ENCODE measurements at regions not wholly inside any gene's neighbourhood (a gene's known extent, or its start where the extent isn't known, plus 50 kb on each side); places are given as distances from the start of the nearest gene placed in this dataset.

DNA sequence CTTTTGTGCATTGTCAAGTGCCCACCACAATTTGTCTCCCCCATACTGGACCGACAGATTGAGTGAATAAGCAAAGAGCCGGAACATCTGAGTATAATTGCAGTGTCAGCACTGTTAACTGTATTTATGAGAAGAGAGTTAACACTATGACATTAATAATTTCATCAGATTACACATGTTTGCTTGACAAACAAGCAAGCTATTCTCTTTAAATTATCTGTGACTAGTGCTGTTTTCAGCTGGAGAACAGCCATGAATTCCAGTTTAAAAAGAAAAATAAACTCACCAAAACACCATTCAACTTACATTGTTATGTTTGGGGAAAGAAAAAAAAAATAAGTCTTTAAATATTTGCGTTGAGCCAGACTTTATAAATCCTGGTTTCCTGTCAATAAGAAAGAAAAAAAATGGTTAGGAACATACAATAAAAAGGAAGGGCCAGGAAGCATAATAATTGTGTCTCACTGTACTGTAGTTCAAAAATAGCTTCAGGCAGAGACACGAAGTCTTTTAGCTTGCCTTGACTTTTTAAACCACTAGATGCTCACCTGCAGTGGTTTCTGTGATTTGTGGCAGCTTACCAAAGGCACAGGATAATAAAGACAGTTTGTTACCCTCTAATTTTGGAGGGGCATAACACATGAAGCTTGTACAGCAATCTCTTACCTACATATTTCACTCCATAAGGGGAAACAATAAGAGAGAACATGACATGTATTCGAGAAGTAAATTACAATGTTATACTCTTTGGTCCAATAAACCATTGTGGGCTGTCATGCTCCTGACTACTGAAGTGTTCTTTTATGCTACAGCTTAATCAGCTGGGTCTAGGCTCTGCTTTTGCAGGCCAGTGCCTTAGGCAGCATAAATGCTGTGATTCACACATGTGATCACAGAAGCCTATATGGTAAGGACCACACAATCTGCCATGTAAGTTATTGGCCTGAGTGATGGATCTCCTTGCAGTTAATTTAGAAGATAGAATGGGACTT lies 302.0 kb upstream of the ADGRL2 start:
- H3K9me3 Mint-ChIP-seq, result no peaks in the 10 kb centered on the region
- H3K36me3 Mint-ChIP-seq, result peaks cover 2% of the 10 kb centered on the region
- H3K27ac Mint-ChIP-seq, result no peak overlapping the region
- H3K27me3 Mint-ChIP-seq, result no peaks in the 10 kb centered on the region
- peaks cover 0 to 4% (median 3%) of the 10 kb centered on the region in 3 donors for H3K4me1 Mint-ChIP-seq
- H3K4me3 Mint-ChIP-seq, result no peak overlapping the region

- no peaks in the 10 kb centered on the region for H3K27me3 Mint-ChIP-seq
- H3K36me3 Mint-ChIP-seq, result peaks cover 2% of the 10 kb centered on the region
- no peak overlapping the region for H3K4me3 Mint-ChIP-seq
- no peaks in the 10 kb centered on the region for H3K9me3 Mint-ChIP-seq
- peaks cover 0 to 4% (median 4%) of the 10 kb centered on the region in 3 donors for H3K4me1 Mint-ChIP-seq
- no peak overlapping the region for H3K27ac Mint-ChIP-seq
Observed at GRCh38 chr1:81496349-81496748, 304.4 kb upstream of the ADGRL2 start.

- Mint-ChIP-seq H3K4me3 (no peak overlapping the region), H3K36me3 (peaks cover 2% of the 10 kb centered on the region), H3K9me3 (peaks cover 0 to 9% (median 4%) of the 10 kb centered on the region in 3 donors), H3K4me1 (peaks cover 0 to 4% (median 4%) of the 10 kb centered on the region in 3 donors), H3K27ac (no peak overlapping the region), H3K27me3 (no peaks in the 10 kb centered on the region)
Observed at GRCh38 chr1:81493102-81493869, 307.4 kb upstream of the ADGRL2 start.

GRCh38 chr1:81492628-81493027 lies 308.1 kb upstream of the ADGRL2 start:
- no peaks in the 10 kb centered on the region for H3K27me3 Mint-ChIP-seq
- H3K4me3 Mint-ChIP-seq, result no peak overlapping the region
- H3K4me1 Mint-ChIP-seq, result peaks cover 0 to 4% (median 4%) of the 10 kb centered on the region in 3 donors
- H3K9me3 Mint-ChIP-seq, result peaks cover 0 to 9% (median 8%) of the 10 kb centered on the region in 3 donors
- H3K36me3 Mint-ChIP-seq, result peaks cover 2% of the 10 kb centered on the region
- no peak overlapping the region for H3K27ac Mint-ChIP-seq

DNA sequence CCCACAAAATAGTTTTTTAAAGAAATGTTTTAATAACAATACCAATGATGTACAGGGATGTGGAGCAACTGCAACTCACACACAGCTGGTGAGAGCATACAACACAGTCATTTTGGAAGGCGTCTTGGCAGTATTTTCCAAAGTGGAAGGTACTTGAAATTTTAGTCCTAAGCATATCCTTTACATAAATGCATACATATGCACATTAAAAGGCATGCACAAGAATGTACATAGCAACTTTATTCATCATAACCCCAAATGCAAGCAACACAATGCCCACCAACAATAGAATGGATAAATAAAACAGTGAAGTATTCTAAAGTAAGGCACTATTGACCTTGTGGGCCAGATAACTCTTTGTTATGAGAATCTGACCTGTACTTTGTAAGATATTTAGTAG lies 310.1 kb upstream of the ADGRL2 start:
- Mint-ChIP-seq H3K4me3 (no peak overlapping the region), H3K9me3 (peaks cover 0 to 9% (median 8%) of the 10 kb centered on the region in 3 donors), H3K36me3 (peaks cover 2% of the 10 kb centered on the region), H3K4me1 (peaks cover 0 to 4% (median 3%) of the 10 kb centered on the region in 3 donors), H3K27me3 (no peaks in the 10 kb centered on the region), H3K27ac (no peak overlapping the region)

DNA sequence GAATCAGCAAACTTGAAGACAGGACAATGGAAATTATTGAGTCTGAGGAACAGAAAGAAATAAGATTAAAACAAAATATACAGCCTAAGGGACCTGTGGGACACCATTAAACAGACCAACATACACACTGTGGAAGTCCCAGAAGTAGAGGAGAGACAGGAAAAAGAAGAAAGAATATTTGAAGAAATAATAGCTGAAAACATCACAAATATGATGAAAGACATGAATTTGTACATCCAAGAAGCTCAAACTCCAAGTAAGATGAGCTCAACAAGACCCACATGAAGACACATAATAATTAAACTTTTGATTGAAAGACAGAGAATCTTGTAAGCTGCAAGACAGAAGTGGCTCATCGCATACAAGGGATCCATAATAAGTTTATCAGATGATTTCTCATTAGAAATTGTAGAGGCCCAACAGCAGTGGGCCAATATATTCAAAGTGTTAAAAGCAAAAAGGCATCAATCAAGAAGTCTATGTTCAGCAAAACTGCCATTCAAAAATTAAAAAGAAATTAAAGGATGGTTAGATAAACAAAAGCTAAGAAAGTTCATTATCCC lies 311.3 kb upstream of the ADGRL2 start:
- H3K4me1 Mint-ChIP-seq, result peaks cover 0 to 3% (median under 1%) of the 10 kb centered on the region in 3 donors
- no peaks in the 10 kb centered on the region for H3K27me3 Mint-ChIP-seq
- peaks cover 0 to 9% (median 8%) of the 10 kb centered on the region in 3 donors for H3K9me3 Mint-ChIP-seq
- H3K27ac Mint-ChIP-seq, result no peak overlapping the region
- H3K4me3 Mint-ChIP-seq, result no peak overlapping the region
- H3K36me3 Mint-ChIP-seq, result no peaks in the 10 kb centered on the region

DNA sequence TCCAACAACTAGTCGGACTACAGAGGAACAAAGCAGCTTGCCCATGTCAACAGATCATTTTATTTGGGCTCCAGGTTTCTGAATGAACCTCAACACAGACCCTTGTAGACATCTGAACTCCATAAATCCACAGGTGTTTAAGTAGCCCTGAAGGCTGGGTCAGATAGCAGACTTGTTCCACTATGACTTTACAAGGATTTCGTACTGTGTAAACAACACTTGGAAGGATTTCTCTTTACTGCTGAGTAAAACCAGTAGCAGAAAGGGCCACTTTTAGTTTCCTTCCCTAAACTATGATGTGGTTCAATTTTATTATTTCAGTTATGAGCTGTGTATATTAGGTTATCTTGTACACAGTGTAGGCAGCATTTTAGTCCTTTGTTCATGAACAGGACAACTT lies 316.4 kb upstream of the ADGRL2 start:
- no peaks in the 10 kb centered on the region for H3K36me3 Mint-ChIP-seq
- no peak overlapping the region for H3K27ac Mint-ChIP-seq
- no peaks in the 10 kb centered on the region for H3K4me1 Mint-ChIP-seq
- no peaks in the 10 kb centered on the region for H3K27me3 Mint-ChIP-seq
- H3K4me3 Mint-ChIP-seq, result no peak overlapping the region
- H3K9me3 Mint-ChIP-seq, result peaks cover 0 to 8% (median 4%) of the 10 kb centered on the region in 3 donors

GRCh38 chr1:81478219-81478618 lies 322.5 kb upstream of the ADGRL2 start:
- Mint-ChIP-seq H3K4me1 (peaks cover 0 to 3% (median 0%) of the 10 kb centered on the region in 3 donors), H3K27ac (no peak overlapping the region), H3K4me3 (no peak overlapping the region), H3K27me3 (peaks cover 8% of the 10 kb centered on the region), H3K36me3 (peaks cover 1% of the 10 kb centered on the region), H3K9me3 (no peaks in the 10 kb centered on the region)

DNA sequence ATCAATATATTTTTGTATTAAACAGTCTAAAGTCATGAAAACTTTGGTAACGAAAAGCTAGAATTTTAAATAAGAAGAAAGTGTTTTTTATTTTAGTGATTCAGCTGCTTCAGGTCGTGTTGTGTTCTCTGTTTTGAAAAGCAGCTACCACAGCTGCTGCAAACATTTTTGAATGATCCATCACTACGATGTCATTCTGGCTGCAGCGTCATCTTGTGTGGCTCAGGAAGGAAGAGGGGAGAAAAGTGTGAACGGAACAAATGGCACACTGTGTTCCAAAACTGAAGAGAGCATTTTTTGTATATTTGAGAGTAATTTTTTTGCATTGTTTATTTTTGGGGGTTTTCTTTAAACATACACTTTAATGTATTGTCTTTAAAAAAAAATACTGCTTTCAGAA lies 323.0 kb upstream of the ADGRL2 start:
- Mint-ChIP-seq H3K36me3 (peaks cover 1% of the 10 kb centered on the region), H3K4me3 (no peak overlapping the region), H3K27me3 (peaks cover 8% of the 10 kb centered on the region), H3K4me1 (peaks cover 0 to 3% (median 0%) of the 10 kb centered on the region in 3 donors), H3K27ac (peak overlapping the region in 1 of 3 donors; percentile 60), H3K9me3 (no peaks in the 10 kb centered on the region)

DNA sequence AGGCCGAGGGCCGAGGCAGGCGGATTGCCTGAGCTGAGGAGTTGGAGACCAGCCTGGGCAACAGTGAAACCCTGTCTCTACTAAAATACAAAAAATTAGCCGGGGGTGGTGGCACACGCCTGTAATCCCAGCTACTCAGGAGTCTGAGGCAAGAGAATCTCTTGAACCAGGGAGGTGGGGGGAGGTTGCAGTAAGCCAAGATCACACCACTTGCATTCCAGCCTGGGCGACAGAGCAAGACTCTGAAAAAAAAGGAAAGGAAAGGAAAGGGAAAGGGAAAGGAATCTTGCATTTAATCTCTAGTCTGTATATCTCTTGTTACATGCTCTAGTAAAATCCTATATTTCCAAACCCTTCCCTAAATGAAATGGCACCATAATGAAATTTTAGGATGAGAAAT lies 328.3 kb upstream of the ADGRL2 start:
- H3K4me3 Mint-ChIP-seq, result no peak overlapping the region
- H3K36me3 Mint-ChIP-seq, result peaks cover 1% of the 10 kb centered on the region
- no peak overlapping the region for H3K27ac Mint-ChIP-seq
- H3K9me3 Mint-ChIP-seq, result no peaks in the 10 kb centered on the region
- peaks cover 8% of the 10 kb centered on the region for H3K27me3 Mint-ChIP-seq
- H3K4me1 Mint-ChIP-seq, result peaks cover 0 to 2% (median 0%) of the 10 kb centered on the region in 3 donors

GRCh38 chr1:81471255-81471654 lies 329.5 kb upstream of the ADGRL2 start:
- no peaks in the 10 kb centered on the region for H3K9me3 Mint-ChIP-seq
- H3K4me3 Mint-ChIP-seq, result no peak overlapping the region
- H3K27me3 Mint-ChIP-seq, result peaks cover 5% of the 10 kb centered on the region
- H3K27ac Mint-ChIP-seq, result no peak overlapping the region
- H3K4me1 Mint-ChIP-seq, result no peaks in the 10 kb centered on the region
- H3K36me3 Mint-ChIP-seq, result no peaks in the 10 kb centered on the region

- Mint-ChIP-seq H3K27me3 (peaks cover 2% of the 10 kb centered on the region), H3K36me3 (no peaks in the 10 kb centered on the region), H3K27ac (no peak overlapping the region), H3K9me3 (no peaks in the 10 kb centered on the region), H3K4me1 (no peaks in the 10 kb centered on the region), H3K4me3 (no peak overlapping the region)
Observed at GRCh38 chr1:81470275-81470674, 330.5 kb upstream of the ADGRL2 start.

DNA sequence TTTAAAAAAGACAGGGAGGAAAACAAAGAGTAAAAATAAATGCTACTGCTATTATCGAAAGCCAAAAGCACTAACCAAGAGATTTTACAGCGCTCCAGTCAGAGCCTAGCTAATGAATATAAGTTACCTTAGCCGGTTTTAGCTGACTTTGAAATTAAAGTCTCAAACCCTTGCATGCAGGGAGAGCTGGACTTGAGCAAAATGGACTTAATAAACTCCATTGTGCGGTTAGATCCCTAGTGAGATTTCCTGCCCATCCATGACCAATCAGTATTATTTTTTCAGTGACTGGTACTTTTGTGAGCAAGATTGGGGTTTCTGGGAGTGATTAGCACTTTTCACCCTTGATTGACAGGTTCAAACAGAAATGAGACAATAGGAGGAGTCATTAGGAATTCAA lies 333.4 kb upstream of the ADGRL2 start:
- Mint-ChIP-seq H3K4me1 (peaks cover 0 to 3% (median 0%) of the 10 kb centered on the region in 3 donors), H3K27ac (peak overlapping the region in 1 of 3 donors; percentile 19), H3K4me3 (no peak overlapping the region), H3K27me3 (no peaks in the 10 kb centered on the region), H3K9me3 (no peaks in the 10 kb centered on the region), H3K36me3 (peaks cover 2% of the 10 kb centered on the region)

- no peaks in the 10 kb centered on the region for H3K27me3 Mint-ChIP-seq
- peaks cover 0 to 3% (median 0%) of the 10 kb centered on the region in 3 donors for H3K4me1 Mint-ChIP-seq
- peak overlapping the region in 1 of 3 donors; percentile 19 for H3K27ac Mint-ChIP-seq
- no peaks in the 10 kb centered on the region for H3K9me3 Mint-ChIP-seq
- H3K36me3 Mint-ChIP-seq, result peaks cover 3% of the 10 kb centered on the region
- H3K4me3 Mint-ChIP-seq, result no peak overlapping the region
Observed at GRCh38 chr1:81466961-81467360, 333.8 kb upstream of the ADGRL2 start.
